Uterus (tissue), 2 donors: ENCODE measurements at regions not wholly inside any gene's neighbourhood (a gene's known extent, or its start where the extent isn't known, plus 50 kb on each side); places are given as distances from the start of the nearest gene placed in this dataset.

Experiments used
- CTCF ChIP-seq, 4 experiments: fragments of 200-600 bp in 2 of 4; fragments of 450-650 bp in 2 of 4; sonication (generic) in 2 of 4; IDR thresholded peaks; one replicate each; pipeline ENCODE4 v1.5.1; 2016 to 2019; ENCODE audit warnings: antibody characterized with exemption in 4 of 4, mild to moderate bottlenecking in 2 of 4, moderate library complexity in 1 of 4
- POLR2A ChIP-seq, 2 donors: fragments of 450-650 bp; IDR thresholded peaks; one replicate each; pipeline ENCODE4 v1.6.1; 2016; ENCODE audit warnings: antibody characterized with exemption in 2 of 2, mild to moderate bottlenecking in 1 of 2, moderate library complexity in 1 of 2

DNA sequence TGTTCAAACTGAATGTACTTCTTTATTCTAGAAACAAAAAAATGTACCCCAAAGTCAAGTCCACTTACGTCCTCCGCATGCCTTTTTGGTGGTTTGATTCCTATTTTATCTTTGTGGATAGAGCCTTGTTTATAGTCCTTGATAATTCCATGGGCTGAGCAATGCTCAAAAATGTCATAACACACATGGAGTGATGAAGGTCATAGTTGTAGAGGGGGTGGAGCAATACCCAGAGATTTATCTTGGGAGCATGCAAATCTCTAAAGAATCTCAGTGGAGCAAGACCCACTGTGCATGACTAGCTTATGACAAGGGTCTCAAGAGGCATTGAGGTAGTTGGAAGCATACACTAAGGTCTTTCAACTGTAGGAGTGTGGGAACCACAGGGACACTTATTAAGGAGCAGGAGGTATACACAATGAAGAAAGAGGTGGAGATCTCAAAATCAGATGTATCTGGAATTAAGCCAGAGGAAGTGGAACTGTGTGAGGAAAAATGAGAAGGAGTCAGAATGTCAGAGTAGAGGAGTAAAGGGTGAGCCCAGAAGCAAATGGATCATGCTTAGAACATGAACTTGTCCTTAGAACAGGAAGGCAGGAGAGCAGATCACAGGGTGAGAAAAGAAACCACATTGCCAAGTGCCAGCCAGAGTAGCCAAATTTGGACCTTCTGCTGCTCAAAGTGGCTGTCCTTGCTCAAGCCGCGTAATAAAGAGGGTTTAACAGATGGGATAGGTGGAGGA, 68.1 kb upstream of the STK39 start:
- no peak for TF ChIP-seq CTCF (IDR thresholded peaks at IDR 0.05)
- TF ChIP-seq POLR2A (IDR thresholded peaks at IDR 0.05): no peak
